ENCODE measurements at regions not wholly inside any gene's neighbourhood (a gene's known extent, or its start where the extent isn't known, plus 50 kb on each side); places are given as distances from the start of the nearest gene placed in this dataset.

DNA sequence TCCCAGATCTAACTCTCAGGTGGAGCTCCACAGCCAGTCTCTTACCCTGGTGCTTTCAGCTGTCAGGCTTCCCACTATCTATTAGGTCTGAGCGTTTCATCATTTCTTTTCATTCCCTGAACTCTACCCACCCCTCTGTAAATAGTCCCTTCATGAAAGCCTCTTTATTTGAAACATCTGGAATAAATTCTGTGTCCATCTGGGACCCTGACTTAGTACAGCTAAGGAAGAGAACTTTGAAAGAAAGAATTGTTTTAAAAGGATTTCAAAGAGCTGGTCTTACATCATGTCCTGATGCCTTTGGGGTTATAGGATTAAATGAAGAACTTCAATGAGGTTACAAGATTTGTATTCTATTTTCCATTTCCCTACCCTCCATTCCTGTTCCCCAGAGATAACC, 388.5 kb upstream of the CA10 start:
- dilution Hi-C loops (cut with MboI; ENCODE audit: extremely low pct_ligation_motif_present, low sequenced_read_pairs), result no loop called here
- Histone ChIP-seq H3K4me2 (ENCODE audit: control insufficient read depth, extremely low read depth, insufficient read depth, low read depth, low read length) (no peak overlapping the region), H3K4me3 (ENCODE audit: control insufficient read depth in 2 of 3, extremely low read depth in 1 of 3, insufficient read depth in 2 of 3, low read depth in 1 of 3, low read length in 3 of 3) (no peak overlapping the region), H3K4me1 (ENCODE audit: control insufficient read depth, extremely low read depth, insufficient read depth, low read length) (no peaks in the 10 kb centered on the region), H4K20me1 (ENCODE audit: control insufficient read depth, extremely low read depth, insufficient read depth, low read length) (no peaks in the 10 kb centered on the region), H3K27me3 (ENCODE audit: control insufficient read depth, extremely low read depth, insufficient read depth, low read length) (no peaks in the 10 kb centered on the region), H3K9ac (ENCODE audit: control insufficient read depth, extremely low read depth, insufficient read depth, low read length) (no peak overlapping the region), H3K36me3 (ENCODE audit: control insufficient read depth in 2 of 2, extremely low read depth in 1 of 2, insufficient read depth in 2 of 2, low read length in 2 of 2) (no peaks in the 10 kb centered on the region), H2AFZ (ENCODE audit: control insufficient read depth, low read length) (no peak overlapping the region), H3K9me3 (ENCODE audit: control insufficient read depth, low read depth, low read length) (no peaks in the 10 kb centered on the region), H3K79me2 (ENCODE audit: control insufficient read depth, insufficient read depth, low read length) (no peaks in the 10 kb centered on the region), H3K27ac (ENCODE audit: control insufficient read depth, insufficient read depth, low read length) (no peak overlapping the region), H3K9me1 (ENCODE audit: control insufficient read depth, extremely low read depth, insufficient read depth, low read length) (no peaks in the 10 kb centered on the region)
- no peak for TF ChIP-seq EZH2 (IDR thresholded peaks at IDR 0.05; ENCODE audit: low read length)
- TF ChIP-seq, protein P1, sequence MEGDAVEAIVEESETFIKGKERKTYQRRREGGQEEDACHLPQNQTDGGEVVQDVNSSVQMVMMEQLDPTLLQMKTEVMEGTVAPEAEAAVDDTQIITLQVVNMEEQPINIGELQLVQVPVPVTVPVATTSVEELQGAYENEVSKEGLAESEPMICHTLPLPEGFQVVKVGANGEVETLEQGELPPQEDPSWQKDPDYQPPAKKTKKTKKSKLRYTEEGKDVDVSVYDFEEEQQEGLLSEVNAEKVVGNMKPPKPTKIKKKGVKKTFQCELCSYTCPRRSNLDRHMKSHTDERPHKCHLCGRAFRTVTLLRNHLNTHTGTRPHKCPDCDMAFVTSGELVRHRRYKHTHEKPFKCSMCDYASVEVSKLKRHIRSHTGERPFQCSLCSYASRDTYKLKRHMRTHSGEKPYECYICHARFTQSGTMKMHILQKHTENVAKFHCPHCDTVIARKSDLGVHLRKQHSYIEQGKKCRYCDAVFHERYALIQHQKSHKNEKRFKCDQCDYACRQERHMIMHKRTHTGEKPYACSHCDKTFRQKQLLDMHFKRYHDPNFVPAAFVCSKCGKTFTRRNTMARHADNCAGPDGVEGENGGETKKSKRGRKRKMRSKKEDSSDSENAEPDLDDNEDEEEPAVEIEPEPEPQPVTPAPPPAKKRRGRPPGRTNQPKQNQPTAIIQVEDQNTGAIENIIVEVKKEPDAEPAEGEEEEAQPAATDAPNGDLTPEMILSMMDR (optimal IDR thresholded peaks at IDR 0.05 in 1 of 3, IDR thresholded peaks at IDR 0.05 in 1 of 3, conservative IDR thresholded peaks at IDR 0.05 in 1 of 3; ENCODE audit: extremely low read depth in 1 of 3, insufficient read depth in 2 of 3, low read length in 3 of 3), result no peak
- FAIRE-seq (no peak), DNase-seq (ENCODE audit: low read depth, low spot score) (no peak)

DNA sequence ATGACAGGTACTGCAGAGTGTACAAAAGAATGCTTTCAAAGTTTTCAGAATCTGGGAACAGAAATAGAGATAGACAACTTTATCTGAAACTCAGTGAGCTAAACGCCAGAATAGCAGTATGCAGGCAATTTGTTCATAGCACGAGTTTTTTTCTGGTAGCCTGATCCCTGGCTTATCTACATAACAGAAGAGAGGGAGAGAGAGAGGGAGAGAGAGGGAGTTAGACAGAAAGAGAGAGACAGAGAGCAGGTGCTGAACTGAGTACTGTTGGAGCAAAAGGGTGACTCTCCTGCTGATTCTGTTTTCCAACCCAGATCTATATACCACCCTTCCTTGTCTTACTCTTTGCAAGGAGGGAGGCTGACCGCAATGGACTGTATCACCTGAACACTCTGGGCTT, 388.0 kb upstream of the CA10 start:
- H3K4me1 ChIP-seq (ENCODE audit: control insufficient read depth, extremely low read depth, insufficient read depth, low read length), result no peaks in the 10 kb centered on the region
- no peak overlapping the region for H3K9ac ChIP-seq (ENCODE audit: control insufficient read depth, extremely low read depth, insufficient read depth, low read length)
- no peak overlapping the region for H2AFZ ChIP-seq (ENCODE audit: control insufficient read depth, low read length)
- H3K4me3 ChIP-seq (ENCODE audit: control insufficient read depth in 2 of 3, extremely low read depth in 1 of 3, insufficient read depth in 2 of 3, low read depth in 1 of 3, low read length in 3 of 3), result no peak overlapping the region
- dilution Hi-C loops (cut with MboI; ENCODE audit: extremely low pct_ligation_motif_present, low sequenced_read_pairs), result no loop called here
- DNase-seq (ENCODE audit: low read depth, low spot score) (no peak), FAIRE-seq (no peak)
- no peaks in the 10 kb centered on the region for H3K9me3 ChIP-seq (ENCODE audit: control insufficient read depth, low read depth, low read length)
- H3K4me2 ChIP-seq (ENCODE audit: control insufficient read depth, extremely low read depth, insufficient read depth, low read depth, low read length), result no peak overlapping the region
- no peak overlapping the region for H3K27ac ChIP-seq (ENCODE audit: control insufficient read depth, insufficient read depth, low read length)
- TF ChIP-seq, protein P1 (optimal IDR thresholded peaks at IDR 0.05 in 1 of 3, IDR thresholded peaks at IDR 0.05 in 1 of 3, conservative IDR thresholded peaks at IDR 0.05 in 1 of 3; ENCODE audit: extremely low read depth in 1 of 3, insufficient read depth in 2 of 3, low read length in 3 of 3), result no peak
- TF ChIP-seq EZH2 (IDR thresholded peaks at IDR 0.05; ENCODE audit: low read length), result no peak
- H3K9me1 ChIP-seq (ENCODE audit: control insufficient read depth, extremely low read depth, insufficient read depth, low read length), result no peaks in the 10 kb centered on the region
- no peaks in the 10 kb centered on the region for H3K36me3 ChIP-seq (ENCODE audit: control insufficient read depth in 2 of 2, extremely low read depth in 1 of 2, insufficient read depth in 2 of 2, low read length in 2 of 2)
- no peaks in the 10 kb centered on the region for H3K27me3 ChIP-seq (ENCODE audit: control insufficient read depth, extremely low read depth, insufficient read depth, low read length)
- no peaks in the 10 kb centered on the region for H3K79me2 ChIP-seq (ENCODE audit: control insufficient read depth, insufficient read depth, low read length)
- no peaks in the 10 kb centered on the region for H4K20me1 ChIP-seq (ENCODE audit: control insufficient read depth, extremely low read depth, insufficient read depth, low read length)
